ENCODE measurements at regions not wholly inside any gene's neighbourhood (a gene's known extent, or its start where the extent isn't known, plus 50 kb on each side); places are given as distances from the start of the nearest gene placed in this dataset.

- Histone ChIP-seq H3K9me3 (ENCODE audit: control insufficient read depth in 4 of 4, insufficient read depth in 3 of 4, low read length in 3 of 4) (no peaks in the 10 kb centered on the region), H3K27me3 (ENCODE audit: control insufficient read depth in 3 of 3, insufficient read depth in 3 of 3, low read length in 2 of 3) (no peaks in the 10 kb centered on the region), H3K4me1 (ENCODE audit: control insufficient read depth in 5 of 5, insufficient read depth in 5 of 5, low read length in 5 of 5) (peaks cover 0 to 2% (median 0%) of the 10 kb centered on the region in 5 donors), H3K4me3 (no peak overlapping the region), H3K27ac (ENCODE audit: low read depth in 1 of 2, low read length in 1 of 2) (no peak overlapping the region), H3K9ac (ENCODE audit: insufficient read depth in 1 of 2, low read length in 2 of 2) (no peak overlapping the region), H3K36me3 (ENCODE audit: control insufficient read depth in 4 of 4, insufficient read depth in 4 of 4, low read length in 4 of 4) (no peaks in the 10 kb centered on the region)
- no peak for ATAC-seq (ENCODE audit: insufficient read depth, low FRiP score)
- TF ChIP-seq CTCF (IDR thresholded peaks at IDR 0.05; ENCODE audit: control extremely low read depth, extremely low read depth): no peak
- WGBS, 2 donors: 62 to 79% methylated on average over 4 of the region's 4 CpGs
- no peak for DNase-seq
Measured at GRCh38 chr21:20163167-20163566, 835.0 kb upstream of the NCAM2 start.

GRCh38 chr21:20167059-20167458, 831.1 kb upstream of the NCAM2 start:
- no peaks in the 10 kb centered on the region for H3K36me3 ChIP-seq (ENCODE audit: control insufficient read depth in 4 of 4, insufficient read depth in 4 of 4, low read length in 4 of 4)
- peaks cover 0 to 2% (median 0%) of the 10 kb centered on the region in 5 donors for H3K4me1 ChIP-seq (ENCODE audit: control insufficient read depth in 5 of 5, insufficient read depth in 5 of 5, low read length in 5 of 5)
- no peak overlapping the region for H3K27ac ChIP-seq (ENCODE audit: low read depth in 1 of 2, low read length in 1 of 2)
- no peaks in the 10 kb centered on the region for H3K27me3 ChIP-seq (ENCODE audit: control insufficient read depth in 3 of 3, insufficient read depth in 3 of 3, low read length in 2 of 3)
- no peaks in the 10 kb centered on the region for H3K9me3 ChIP-seq (ENCODE audit: control insufficient read depth in 4 of 4, insufficient read depth in 3 of 4, low read length in 3 of 4)
- ATAC-seq (ENCODE audit: insufficient read depth, low FRiP score) (no peak), DNase-seq (no peak)
- no peak for TF ChIP-seq CTCF (IDR thresholded peaks at IDR 0.05; ENCODE audit: control extremely low read depth, extremely low read depth)
- 65 to 96% methylated on average over 1 of the region's 1 CpG for WGBS, 2 donors
- H3K4me3 ChIP-seq: no peak overlapping the region
- H3K9ac ChIP-seq (ENCODE audit: insufficient read depth in 1 of 2, low read length in 2 of 2): no peak overlapping the region

GRCh38 chr21:20169812-20170576, 828.2 kb upstream of the NCAM2 start:
- Histone ChIP-seq H3K4me1 (ENCODE audit: control insufficient read depth in 5 of 5, insufficient read depth in 5 of 5, low read length in 5 of 5) (peaks cover 0 to 2% (median 0%) of the 10 kb centered on the region in 5 donors), H3K36me3 (ENCODE audit: control insufficient read depth in 4 of 4, insufficient read depth in 4 of 4, low read length in 4 of 4) (no peaks in the 10 kb centered on the region), H3K9ac (ENCODE audit: insufficient read depth in 1 of 2, low read length in 2 of 2) (no peak overlapping the region), H3K9me3 (ENCODE audit: control insufficient read depth in 4 of 4, insufficient read depth in 3 of 4, low read length in 3 of 4) (no peaks in the 10 kb centered on the region), H3K27me3 (ENCODE audit: control insufficient read depth in 3 of 3, insufficient read depth in 3 of 3, low read length in 2 of 3) (no peaks in the 10 kb centered on the region), H3K4me3 (no peak overlapping the region), H3K27ac (ENCODE audit: low read depth in 1 of 2, low read length in 1 of 2) (no peak overlapping the region)
- ATAC-seq (ENCODE audit: insufficient read depth, low FRiP score) (no peak), DNase-seq (no peak)
- 84 to 88% methylated on average over 3 of the region's 3 CpGs for WGBS, 2 donors
- no peak for TF ChIP-seq CTCF (IDR thresholded peaks at IDR 0.05; ENCODE audit: control extremely low read depth, extremely low read depth)

GRCh38 chr21:20186186-20186585, 812.0 kb upstream of the NCAM2 start:
- Histone ChIP-seq H3K9ac (ENCODE audit: insufficient read depth in 1 of 2, low read length in 2 of 2) (no peak overlapping the region), H3K27ac (ENCODE audit: low read depth in 1 of 2, low read length in 1 of 2) (no peak overlapping the region), H3K9me3 (ENCODE audit: control insufficient read depth in 4 of 4, insufficient read depth in 3 of 4, low read length in 3 of 4) (no peaks in the 10 kb centered on the region), H3K4me1 (ENCODE audit: control insufficient read depth in 5 of 5, insufficient read depth in 5 of 5, low read length in 5 of 5) (no peaks in the 10 kb centered on the region), H3K27me3 (ENCODE audit: control insufficient read depth in 3 of 3, insufficient read depth in 3 of 3, low read length in 2 of 3) (no peaks in the 10 kb centered on the region), H3K4me3 (no peak overlapping the region), H3K36me3 (ENCODE audit: control insufficient read depth in 4 of 4, insufficient read depth in 4 of 4, low read length in 4 of 4) (no peaks in the 10 kb centered on the region)
- DNase-seq: no peak
- 52 to 58% methylated on average over 3 of the region's 3 CpGs for WGBS, 2 donors
- no peak for ATAC-seq (ENCODE audit: insufficient read depth, low FRiP score)
- TF ChIP-seq CTCF (IDR thresholded peaks at IDR 0.05; ENCODE audit: control extremely low read depth, extremely low read depth): no peak

Measured in lung (tissue), 11 donors.